SK-N-SH (cell line): ENCODE measurements at regions not wholly inside any gene's neighbourhood (a gene's known extent, or its start where the extent isn't known, plus 50 kb on each side); places are given as distances from the start of the nearest gene placed in this dataset.
"Not testable (repeated sequence)": the region's sequence is repeated elsewhere in the genome, so short reads cannot be mapped to it uniquely, and the experiment has no call there.

Experiments
- CTCF ChIA-PET: fragments of 300-600, 350-600 bp; formaldehyde crosslinking; extraction: SDS; loops from one replicate; lab custom pipeline; 2021; lab: Yijun Ruan, JAX
- POLR2A ChIA-PET: fragments of 350-600 bp; sonication (Branson Sonifier 250); formaldehyde crosslinking; extraction: SDS; loops from one replicate; lab custom pipeline; 2020; ENCODE audit warnings: antibody characterized with exemption, inconsistent platforms; lab: Yijun Ruan, JAX
- DNase-seq: peaks from one replicate; pipeline ENCODE4 v3.0.0; 2012
- H2AFZ ChIP-seq: fragments of 200-600 bp; sonication (generic); 2 replicates; pipeline ENCODE4 v1.8.1; 2016; ENCODE audit warnings: antibody characterized with exemption, mild to moderate bottlenecking, low read depth
- H3F3A ChIP-seq: fragments of 200-600 bp; sonication (generic); replicated peaks from 2 replicates; pipeline ENCODE3; 2016; ENCODE audit warnings: antibody characterized with exemption, mild to moderate bottlenecking; ENCODE audit not compliant: insufficient read depth
- H3K27ac ChIP-seq, 2 experiments: fragments of 200-500 bp in 1 of 2; fragments of 200-600 bp in 1 of 2; sonication (Bioruptor generic) in 1 of 2; sonication (generic), shearing (Covaris generic) in 1 of 2; 2 replicates each; pipeline versions ENCODE4 v1.5.1 to v1.6.1; 2014 to 2016; ENCODE audit warnings: low read depth in 2 of 2, inconsistent platforms in 1 of 2, low read length in 1 of 2, mild to moderate bottlenecking in 1 of 2, mixed read lengths in 1 of 2
- H3K27me3 ChIP-seq: fragments of 200-600 bp; sonication (generic), shearing (Covaris generic); 2 replicates; pipeline ENCODE4 v1.6.1; 2016; ENCODE audit warnings: mixed run types; ENCODE audit not compliant: insufficient read depth
- H3K36me3 ChIP-seq, 2 experiments: fragments of 200-500 bp in 1 of 2; fragments of 200-600 bp in 1 of 2; sonication (Bioruptor generic) in 1 of 2; sonication (generic) in 1 of 2; replicated peaks in 1 of 2; 2 replicates each; pipeline versions ENCODE3 to v1.5.1; 2014 to 2016; ENCODE audit warnings: low read length in 1 of 2, mild to moderate bottlenecking in 1 of 2; ENCODE audit not compliant: insufficient read depth in 2 of 2, control insufficient read depth in 1 of 2
- H3K4me1 ChIP-seq, 2 experiments: fragments of 200-500 bp in 1 of 2; fragments of 200-600 bp in 1 of 2; sonication (Bioruptor generic) in 1 of 2; sonication (generic), shearing (Covaris generic) in 1 of 2; 2 replicates each; pipeline versions ENCODE4 v1.5.1 to v1.6.1; 2014 to 2016; ENCODE audit warnings: low read depth in 1 of 2, low read length in 1 of 2, mixed run types in 1 of 2; ENCODE audit not compliant: insufficient read depth in 2 of 2, control insufficient read depth in 1 of 2
- H3K4me2 ChIP-seq: fragments of 200-600 bp; sonication (generic), shearing (Covaris generic); 2 replicates; pipeline ENCODE4 v1.6.1; 2017; ENCODE audit warnings: mixed run types
- H3K4me3 ChIP-seq, 2 experiments: fragments of 200-500 bp in 1 of 2; fragments of 200-600 bp in 1 of 2; sonication (Bioruptor generic) in 1 of 2; sonication (generic), shearing (Covaris generic) in 1 of 2; 2 replicates each; pipeline versions ENCODE4 v1.5.1 to v1.8.1; 2014 to 2016; ENCODE audit warnings: low read depth in 2 of 2, inconsistent platforms in 1 of 2, low read length in 1 of 2, mild to moderate bottlenecking in 1 of 2, mixed read lengths in 1 of 2, moderate library complexity in 1 of 2
- H3K79me2 ChIP-seq: fragments of 200-600 bp; sonication (generic); 2 replicates; pipeline ENCODE4 v1.8.1; 2017; ENCODE audit warnings: mild to moderate bottlenecking; ENCODE audit not compliant: insufficient read depth
- H3K9ac ChIP-seq: fragments of 200-600 bp; sonication (generic); 2 replicates; pipeline ENCODE4 v1.6.1; 2017; ENCODE audit warnings: mixed run types
- H3K9me2 ChIP-seq: fragments of 200-600 bp; sonication (generic); 2 replicates; pipeline ENCODE4 v1.6.1; 2017; ENCODE audit warnings: mixed run types
- H3K9me3 ChIP-seq: fragments of 200-600 bp; sonication (generic); 2 replicates; pipeline ENCODE4 v1.6.1; 2017; ENCODE audit warnings: mixed run types, mild to moderate bottlenecking, moderate library complexity
- H4K20me1 ChIP-seq: fragments of 200-600 bp; sonication (generic); 2 replicates; pipeline ENCODE4 v1.6.1; 2017; ENCODE audit warnings: mild to moderate bottlenecking, mixed run types; ENCODE audit not compliant: insufficient read depth
- ELF1 ChIP-seq: IDR thresholded peaks from 2 replicates; pipeline ENCODE4 v1.4.0; 2012
- EZH2phosphoT487 ChIP-seq: fragments of 200-600 bp; sonication (generic); IDR thresholded peaks from 2 replicates; pipeline ENCODE4 v1.6.1; 2017; ENCODE audit warnings: low read depth, mixed run types, mild to moderate bottlenecking, antibody characterized with exemption, moderate library complexity, borderline replicate concordance
- FOXM1 ChIP-seq: IDR thresholded peaks from 2 replicates; pipeline ENCODE4 v1.4.0; 2012; ENCODE audit warnings: low read depth, mild to moderate bottlenecking
- JUND ChIP-seq: IDR thresholded peaks from 2 replicates; pipeline ENCODE4 v1.4.0; 2012
- MAX ChIP-seq: IDR thresholded peaks from 2 replicates; pipeline ENCODE4 v1.4.0; 2012; ENCODE audit warnings: low read depth
- PBX3 ChIP-seq: IDR thresholded peaks from 2 replicates; pipeline ENCODE4; 2012
- RAD21 ChIP-seq: IDR thresholded peaks from 2 replicates; pipeline ENCODE4 v1.6.1; 2012; ENCODE audit warnings: mild to moderate bottlenecking, low read length
- RCOR1 ChIP-seq: fragments of 150-350 bp; IDR thresholded peaks from 2 replicates; pipeline ENCODE4 v1.6.1; 2017; ENCODE audit warnings: antibody characterized with exemption, low read length
- SMC3 ChIP-seq: IDR thresholded peaks from 2 replicates; pipeline ENCODE4 v1.6.1; 2012; ENCODE audit warnings: low read depth, low read length, improper control_type of control experiment
- TCF12 ChIP-seq: IDR thresholded peaks from 2 replicates; pipeline ENCODE4 v1.4.0; 2012
- ZBTB33 ChIP-seq: IDR thresholded peaks from 2 replicates; pipeline ENCODE4 v1.4.0; 2012; ENCODE audit warnings: low read depth, borderline replicate concordance
- WGBS: methylation state at CpG from one replicate; pipeline ENCODE4 v1.1.6; 2017; ENCODE audit warnings: low lambda C conversion rate; 5-methylcytosine and 5-hydroxymethylcytosine counted together

- Histone ChIP-seq H4K20me1 (no peaks in the 10 kb centered on the region), H3K27me3 (no peaks in the 10 kb centered on the region), H3K4me3 (no peak overlapping the region), H3K4me1 (no peaks in the 10 kb centered on the region), H3K36me3 (no peaks in the 10 kb centered on the region), H3K9me2 (no peaks in the 10 kb centered on the region), H3K4me2 (no peak overlapping the region), H3K27ac (no peak overlapping the region), H3K9me3 (no peaks in the 10 kb centered on the region), H3K9ac (no peak overlapping the region), H2AFZ (no peak overlapping the region), H3K79me2 (no peaks in the 10 kb centered on the region), H3F3A (no peaks in the 10 kb centered on the region)
- no peak for DNase-seq
- CTCF ChIA-PET, result no interaction called here
- TF ChIP-seq MAX (no peak), ZBTB33 (no peak), SMC3 (no peak), FOXM1 (no peak), RCOR1 (no peak), ELF1 (no peak), PBX3 (no peak), TCF12 (no peak), JUND (no peak), EZH2phosphoT487 (no peak), RAD21 (no peak)
- POLR2A ChIA-PET, result no interaction called here
- 87% methylated on average over 10 of the region's 10 CpGs for WGBS
These were observed 261.1 kb downstream of the SMARCA2 start for GRCh38 chr9:2276296-2276695.

GRCh38 chr9:2277133-2277532 is 262.0 kb downstream of the SMARCA2 start:
- H3F3A ChIP-seq, H4K20me1 ChIP-seq, DNase-seq, POLR2A ChIA-PET, H3K9ac ChIP-seq, H3K79me2 ChIP-seq, H3K36me3 ChIP-seq, H3K4me1 ChIP-seq, H3K4me2 ChIP-seq, H2AFZ ChIP-seq, H3K9me3 ChIP-seq, CTCF ChIA-PET, H3K27ac ChIP-seq, H3K9me2 ChIP-seq, H3K4me3 ChIP-seq, H3K27me3 ChIP-seq: not testable (repeated sequence)
- 58% methylated on average over 9 of the region's 9 CpGs for WGBS

- POLR2A ChIA-PET, H3K27me3 ChIP-seq, H3K4me2 ChIP-seq, DNase-seq, H3K9ac ChIP-seq, H3K27ac ChIP-seq, H3K9me3 ChIP-seq, H3K4me1 ChIP-seq, H3K4me3 ChIP-seq, H4K20me1 ChIP-seq, H3K36me3 ChIP-seq, H3K79me2 ChIP-seq, H2AFZ ChIP-seq, H3K9me2 ChIP-seq, H3F3A ChIP-seq, CTCF ChIA-PET: not testable (repeated sequence)
- 61% methylated on average over 11 of the region's 12 CpGs for WGBS
These were observed 262.5 kb downstream of the SMARCA2 start for GRCh38 chr9:2277644-2278043.

GRCh38 chr9:2279138-2279537 is 264.0 kb downstream of the SMARCA2 start:
- H3K9ac ChIP-seq, H3K36me3 ChIP-seq, DNase-seq, H3K4me2 ChIP-seq, H2AFZ ChIP-seq, H4K20me1 ChIP-seq, POLR2A ChIA-PET, H3K4me1 ChIP-seq, H3K79me2 ChIP-seq, H3F3A ChIP-seq, H3K4me3 ChIP-seq, CTCF ChIA-PET, H3K27ac ChIP-seq, H3K9me3 ChIP-seq, H3K27me3 ChIP-seq, H3K9me2 ChIP-seq: not testable (repeated sequence)
- 87% methylated on average over 8 of the region's 8 CpGs for WGBS
